ENCODE measurements at regions not wholly inside any gene's neighbourhood (a gene's known extent, or its start where the extent isn't known, plus 50 kb on each side); places are given as distances from the start of the nearest gene placed in this dataset.
A peak's percentile ranks its signal among the peaks of the same experiment; 100 is the strongest.

- DNase-seq = peak; percentile 16
Measured at GRCh38 chr18:54717673-54718407, 110.4 kb upstream of the RAB27B start.

GRCh38 chr18:54718408-54718773, 109.9 kb upstream of the RAB27B start:
- DNase-seq = no peak

GRCh38 chr18:54720620-54721019, 107.7 kb upstream of the RAB27B start:
- peak; percentile 59 for DNase-seq

GRCh38 chr18:54726143-54726542, 102.1 kb upstream of the RAB27B start:
- no peak for DNase-seq

GRCh38 chr18:54734059-54734458, 94.2 kb upstream of the RAB27B start:
- DNase-seq = peak; percentile 85

GRCh38 chr18:54736981-54737380, 91.3 kb upstream of the RAB27B start:
- DNase-seq = no peak

- DNase-seq = peak; percentile 57
Measured at GRCh38 chr18:54737986-54738385, 90.3 kb upstream of the RAB27B start.

- peak; percentile 62 for DNase-seq
Measured at GRCh38 chr18:54739476-54739875, 88.8 kb upstream of the RAB27B start.

- peak; percentile 67 for DNase-seq
Measured at GRCh38 chr18:54740136-54740846, 88.0 kb upstream of the RAB27B start.

- no peak for DNase-seq
Measured at GRCh38 chr18:54742120-54742519, 86.2 kb upstream of the RAB27B start.

GRCh38 chr18:54742659-54743604, 85.3 kb upstream of the RAB27B start:
- peak; percentile 98 for DNase-seq

GRCh38 chr18:54743605-54743995, 84.7 kb upstream of the RAB27B start:
- no peak for DNase-seq

GRCh38 chr18:54749291-54749690, 79.0 kb upstream of the RAB27B start:
- no peak for DNase-seq

- no peak for DNase-seq
Measured at GRCh38 chr18:54750350-54750749, 77.9 kb upstream of the RAB27B start.

GRCh38 chr18:54752185-54752584, 76.1 kb upstream of the RAB27B start:
- DNase-seq = no peak

GRCh38 chr18:54755456-54755855, 72.8 kb upstream of the RAB27B start:
- DNase-seq = no peak

GRCh38 chr18:54762386-54762785, 65.9 kb upstream of the RAB27B start:
- no peak for DNase-seq

GRCh38 chr18:54764786-54765185, 63.5 kb upstream of the RAB27B start:
- no peak for DNase-seq

- no peak for DNase-seq
Measured at GRCh38 chr18:54765636-54766375, 62.5 kb upstream of the RAB27B start.

GRCh38 chr18:54766634-54767033, 61.6 kb upstream of the RAB27B start:
- DNase-seq = peak; percentile 46

- DNase-seq = no peak
Measured at GRCh38 chr18:54767098-54767497, 61.2 kb upstream of the RAB27B start.
